WI38 (cell line): ENCODE measurements at regions not wholly inside any gene's neighbourhood (a gene's known extent, or its start where the extent isn't known, plus 50 kb on each side); places are given as distances from the start of the nearest gene placed in this dataset.
"Not testable (repeated sequence)": the region's sequence is repeated elsewhere in the genome, so short reads cannot be mapped to it uniquely, and the experiment has no call there.

Experiments used
- H3K4me3 ChIP-seq: 2 replicates; pipeline ENCODE4 v1.5.1; 2011; ENCODE audit warnings: low read depth, mild to moderate bottlenecking, control low read depth, low read length
- TF ChIP-seq, protein P1 (sequence below): IDR thresholded peaks from 2 replicates; pipeline ENCODE4 v1.5.1; 2012; ENCODE audit warnings: low read depth, mild to moderate bottlenecking, control low read depth, low read length

DNA sequence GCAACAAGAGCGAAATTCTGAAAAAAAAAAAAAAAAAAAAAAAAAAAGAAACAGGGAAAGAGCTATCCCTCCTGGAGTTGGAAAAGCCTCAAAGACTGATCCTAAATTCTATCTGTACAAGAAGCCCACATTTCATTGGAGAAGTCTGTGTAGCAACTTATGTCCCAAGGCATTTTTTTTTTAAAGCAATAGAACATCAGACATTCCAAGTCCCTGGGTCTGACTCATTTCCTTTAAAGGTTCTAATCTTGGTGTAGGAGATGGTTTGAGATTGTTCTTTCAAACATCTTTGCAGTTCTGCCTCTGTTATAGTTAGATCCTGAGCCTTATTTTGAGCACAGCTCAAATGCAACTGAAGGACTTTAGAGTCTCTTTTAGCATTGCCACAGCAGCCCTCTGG is 706.5 kb upstream of the MIR17HG start:
- H3K4me3 ChIP-seq: no peak overlapping the region
- TF ChIP-seq, protein P1, sequence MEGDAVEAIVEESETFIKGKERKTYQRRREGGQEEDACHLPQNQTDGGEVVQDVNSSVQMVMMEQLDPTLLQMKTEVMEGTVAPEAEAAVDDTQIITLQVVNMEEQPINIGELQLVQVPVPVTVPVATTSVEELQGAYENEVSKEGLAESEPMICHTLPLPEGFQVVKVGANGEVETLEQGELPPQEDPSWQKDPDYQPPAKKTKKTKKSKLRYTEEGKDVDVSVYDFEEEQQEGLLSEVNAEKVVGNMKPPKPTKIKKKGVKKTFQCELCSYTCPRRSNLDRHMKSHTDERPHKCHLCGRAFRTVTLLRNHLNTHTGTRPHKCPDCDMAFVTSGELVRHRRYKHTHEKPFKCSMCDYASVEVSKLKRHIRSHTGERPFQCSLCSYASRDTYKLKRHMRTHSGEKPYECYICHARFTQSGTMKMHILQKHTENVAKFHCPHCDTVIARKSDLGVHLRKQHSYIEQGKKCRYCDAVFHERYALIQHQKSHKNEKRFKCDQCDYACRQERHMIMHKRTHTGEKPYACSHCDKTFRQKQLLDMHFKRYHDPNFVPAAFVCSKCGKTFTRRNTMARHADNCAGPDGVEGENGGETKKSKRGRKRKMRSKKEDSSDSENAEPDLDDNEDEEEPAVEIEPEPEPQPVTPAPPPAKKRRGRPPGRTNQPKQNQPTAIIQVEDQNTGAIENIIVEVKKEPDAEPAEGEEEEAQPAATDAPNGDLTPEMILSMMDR: no peak

DNA sequence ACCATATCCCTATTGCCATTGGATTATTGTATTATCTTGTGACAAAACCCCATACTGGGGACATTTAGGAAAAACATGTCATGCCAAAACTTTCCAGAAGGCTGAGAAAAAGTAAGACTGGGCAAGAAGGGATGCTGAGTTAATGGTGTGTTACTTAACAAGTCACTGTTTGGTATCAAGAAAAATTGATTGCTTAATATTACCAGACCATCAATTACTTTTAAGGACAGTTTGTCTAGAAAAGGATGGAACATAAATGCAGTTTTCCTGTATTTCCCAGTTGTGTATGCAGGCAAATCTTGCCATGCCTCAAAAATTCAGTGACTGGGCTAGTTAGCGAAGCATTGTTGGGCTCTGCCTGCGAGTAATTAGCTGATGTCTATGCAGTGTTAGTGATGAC is 705.6 kb upstream of the MIR17HG start:
- TF ChIP-seq, protein P1: no peak

DNA sequence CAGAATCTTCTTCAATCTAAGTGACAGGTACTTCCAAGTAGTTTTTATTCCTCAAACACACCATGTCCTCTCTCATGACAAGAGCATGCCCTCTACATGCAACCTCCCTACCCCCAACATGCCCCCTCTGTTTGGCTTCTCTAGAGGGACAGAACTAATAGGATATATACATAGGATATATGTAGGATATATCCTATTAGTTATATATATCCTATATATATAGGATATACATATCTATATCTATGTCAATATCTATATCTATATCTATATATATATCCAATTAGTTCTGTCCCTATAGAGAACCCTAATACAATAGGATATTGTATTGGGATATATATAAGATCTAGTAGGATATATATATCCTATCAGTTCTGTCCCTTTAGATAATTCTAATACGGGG is 701.9 kb upstream of the MIR17HG start:
- no peak overlapping the region for H3K4me3 ChIP-seq
- TF ChIP-seq, protein P1: no peak

More for the DNA sequence above, 705.6 kb upstream of the MIR17HG start:
- H3K4me3 ChIP-seq: no peak overlapping the region

DNA sequence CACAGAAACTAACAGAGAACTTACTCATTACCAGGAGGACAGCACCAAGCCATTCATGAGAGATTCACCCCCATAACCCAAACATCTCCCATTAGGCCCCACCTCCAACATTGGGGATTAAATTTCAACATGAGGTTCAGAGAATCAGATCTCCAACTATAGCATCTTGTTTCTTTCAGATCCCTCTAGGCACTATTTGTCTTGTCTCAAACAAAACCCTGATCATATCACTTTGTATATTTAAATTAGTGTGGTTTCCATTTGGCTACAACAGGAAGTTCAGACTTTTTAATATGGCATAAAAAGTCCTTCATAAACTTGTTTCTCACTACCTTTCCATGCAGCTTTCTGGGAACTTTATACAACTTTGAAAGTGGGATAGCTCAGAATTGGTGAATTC is 699.0 kb upstream of the MIR17HG start:
- TF ChIP-seq, protein P1: no peak

DNA sequence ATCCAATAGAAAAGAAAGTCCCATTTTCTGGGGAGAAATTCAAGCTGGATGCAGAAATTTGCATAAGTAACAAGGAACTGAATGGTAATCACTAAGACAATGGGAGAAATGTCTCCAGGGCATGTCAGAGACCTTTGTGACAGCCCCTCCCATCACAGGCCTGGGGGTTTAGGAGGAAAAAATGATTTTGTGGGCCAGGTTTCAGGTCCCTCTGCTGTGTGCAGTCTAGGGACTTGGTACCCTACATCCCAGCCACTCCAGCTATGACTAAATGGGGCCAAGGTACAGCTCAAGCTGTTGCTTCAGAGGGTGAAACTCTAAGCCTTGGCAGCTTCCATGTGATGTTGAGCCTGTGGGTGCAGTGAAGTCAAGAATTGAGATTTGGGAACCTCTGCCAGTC is 695.5 kb upstream of the MIR17HG start:
- TF ChIP-seq, protein P1: no peak
- no peak overlapping the region for H3K4me3 ChIP-seq

More for the DNA sequence above, 699.0 kb upstream of the MIR17HG start:
- H3K4me3 ChIP-seq: no peak overlapping the region

DNA sequence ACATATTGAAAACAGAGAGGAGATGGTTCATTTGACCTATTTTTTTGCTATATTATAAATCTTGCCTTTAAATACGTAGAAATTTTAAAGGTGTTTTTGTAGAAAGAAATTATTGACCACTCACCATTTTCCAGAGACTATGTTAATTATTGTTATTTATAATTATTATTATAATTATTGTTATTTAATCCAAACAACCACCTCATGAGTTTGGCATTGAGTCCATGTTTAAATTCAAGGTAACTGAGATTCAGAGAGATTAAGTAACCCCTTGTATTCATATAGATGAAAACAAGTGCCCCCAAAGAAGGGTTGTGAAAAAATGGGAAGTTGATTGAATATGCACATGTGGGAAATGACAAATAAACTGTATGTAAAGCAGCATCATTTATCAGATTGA is 692.5 kb upstream of the MIR17HG start:
- TF ChIP-seq, protein P1: no peak

DNA sequence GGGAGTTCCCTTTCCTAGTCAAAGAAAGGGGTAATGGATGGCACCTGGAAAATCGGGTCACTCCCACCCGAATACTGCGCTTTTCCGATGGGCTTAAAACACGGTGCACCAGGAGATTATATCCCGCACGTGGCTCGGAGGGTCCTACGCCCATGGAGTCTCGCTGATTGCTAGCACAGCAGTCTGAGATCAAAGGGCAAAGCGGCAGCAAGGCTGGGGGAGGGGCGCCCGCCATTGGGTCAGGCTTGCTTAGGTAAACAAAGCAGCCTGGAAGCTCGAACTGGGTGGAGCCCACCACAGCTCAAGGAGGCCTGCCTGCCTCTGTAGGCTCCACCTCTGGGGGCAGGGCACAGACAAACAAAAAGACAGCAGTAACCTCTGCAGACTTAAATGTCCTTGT is 683.3 kb upstream of the MIR17HG start:
- not testable (repeated sequence) for H3K4me3 ChIP-seq

More for the DNA sequence above, 692.5 kb upstream of the MIR17HG start:
- H3K4me3 ChIP-seq: no peak overlapping the region

DNA sequence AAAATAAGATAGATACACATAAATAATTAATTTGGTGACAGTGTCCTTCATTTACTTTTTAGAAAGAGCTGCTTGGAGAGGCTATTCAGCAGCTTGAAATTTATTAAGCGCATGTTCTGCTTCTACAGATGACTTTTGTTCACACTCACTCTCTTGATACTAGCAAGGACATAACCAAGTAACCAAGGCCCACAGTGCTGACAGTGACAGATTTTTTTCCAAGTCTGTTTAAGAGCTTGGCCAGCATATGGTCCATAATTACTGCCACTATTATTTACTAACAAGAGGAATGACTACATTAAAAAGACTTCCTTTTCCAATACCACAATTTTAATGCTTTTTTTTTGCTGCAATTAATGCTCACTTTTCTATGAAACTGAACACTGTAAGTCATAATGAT is 673.7 kb upstream of the MIR17HG start:
- H3K4me3 ChIP-seq: no peak overlapping the region
- TF ChIP-seq, protein P1: no peak
